C4-2B (cell line): ENCODE measurements at regions not wholly inside any gene's neighbourhood (a gene's known extent, or its start where the extent isn't known, plus 50 kb on each side); places are given as distances from the start of the nearest gene placed in this dataset.

ENCODE experiments used
- CTCF ChIP-seq: fragments of 450-650 bp; conservative IDR thresholded peaks from 2 replicates; pipeline ENCODE4 v1.5.1; 2017; ENCODE audit warnings: mild to moderate bottlenecking
- ZFX ChIP-seq: fragments of 450-650 bp; IDR thresholded peaks from 2 replicates; pipeline ENCODE4 v1.6.1; 2017

- no peak for TF ChIP-seq CTCF
- TF ChIP-seq ZFX, result no peak
Observed at GRCh38 chr1:208446271-208446691, 202.1 kb upstream of the PLXNA2 start.
